NCI-H187 treated with DMSO at 0.1 percent for 48 hours (cell line): ENCODE measurements at regions not wholly inside any gene's neighbourhood (a gene's known extent, or its start where the extent isn't known, plus 50 kb on each side); places are given as distances from the start of the nearest gene placed in this dataset.
"Not testable (repeated sequence)": the region's sequence is repeated elsewhere in the genome, so short reads cannot be mapped to it uniquely, and the experiment has no call there.

Source experiments
- DNase-seq: peaks from one replicate; lab custom pipeline; 2025; lab: John Stamatoyannopoulos, UW

DNA sequence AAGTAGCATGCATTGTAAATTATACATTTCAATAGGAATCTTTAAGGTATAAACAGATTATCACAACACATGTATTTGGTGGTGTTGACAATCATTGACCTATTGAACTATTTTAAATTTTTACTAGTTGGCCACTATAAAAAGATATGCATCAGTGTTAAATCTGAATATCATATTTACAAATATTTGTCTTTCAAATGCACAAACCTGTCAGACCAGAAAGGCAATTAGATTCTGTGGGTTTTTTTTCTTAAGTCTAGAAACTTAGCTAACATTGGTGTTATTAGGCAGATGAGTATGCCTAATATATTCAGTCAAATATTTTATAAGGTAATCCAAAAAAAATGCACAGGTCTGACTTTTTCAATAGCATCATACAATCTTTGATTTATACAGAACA lies 241.4 kb upstream of the DGKB start:
- no peak for DNase-seq

DNA sequence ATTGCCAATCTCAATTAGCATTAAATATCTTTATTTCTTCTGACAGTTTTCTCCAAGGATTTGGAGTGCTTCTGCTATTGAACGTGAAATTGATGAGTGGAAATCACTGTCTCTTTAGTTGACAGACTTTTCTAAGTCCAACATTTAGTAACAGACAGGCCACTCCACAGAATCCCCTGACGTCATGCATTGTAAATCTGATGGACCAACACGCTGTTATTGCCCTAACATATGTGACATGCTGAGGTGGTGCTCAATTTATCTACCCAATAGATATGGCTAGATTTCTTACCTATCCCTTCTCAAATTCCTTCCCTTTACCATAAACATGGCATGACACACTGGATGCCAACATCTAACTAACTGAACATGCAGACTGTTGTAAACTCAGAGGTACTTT lies 240.6 kb upstream of the DGKB start:
- no peak for DNase-seq

DNA sequence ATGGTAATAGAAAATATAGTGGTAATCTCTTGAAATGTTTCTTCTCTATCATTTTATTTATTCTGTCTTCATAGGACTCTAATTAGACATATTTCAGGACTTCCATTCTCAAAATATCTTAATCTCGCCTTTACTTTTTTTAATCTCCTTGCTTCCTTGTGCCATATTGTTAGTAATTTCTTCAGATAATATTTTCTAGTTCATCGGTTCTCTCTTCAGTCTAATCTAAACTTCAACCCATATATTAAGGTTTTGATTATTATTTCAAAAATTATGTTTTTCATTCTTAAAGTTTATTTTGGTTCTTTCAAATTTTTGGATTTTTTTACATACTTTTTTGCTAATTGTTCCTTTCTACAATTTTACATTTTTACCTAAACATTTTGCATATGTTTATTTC lies 237.9 kb upstream of the DGKB start:
- no peak for DNase-seq

DNA sequence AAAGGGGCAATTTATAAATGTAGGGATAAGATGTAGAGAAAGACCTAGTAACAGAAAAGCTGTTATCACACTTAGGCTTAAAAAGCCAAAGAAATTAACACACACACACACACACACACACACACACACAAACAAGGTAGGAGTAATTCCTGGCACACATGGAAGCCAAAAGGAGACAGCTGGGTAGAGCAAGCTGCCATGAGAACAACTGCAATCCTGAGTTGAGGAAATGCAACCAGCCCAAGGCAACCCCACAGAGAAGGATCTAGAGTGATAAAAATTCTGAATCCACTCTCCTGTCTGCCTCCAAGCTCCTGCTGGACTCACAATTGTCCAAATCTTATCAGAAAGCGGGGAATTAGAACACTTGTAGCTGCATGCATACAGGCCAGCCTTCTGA lies 229.1 kb upstream of the DGKB start:
- no peak for DNase-seq

DNA sequence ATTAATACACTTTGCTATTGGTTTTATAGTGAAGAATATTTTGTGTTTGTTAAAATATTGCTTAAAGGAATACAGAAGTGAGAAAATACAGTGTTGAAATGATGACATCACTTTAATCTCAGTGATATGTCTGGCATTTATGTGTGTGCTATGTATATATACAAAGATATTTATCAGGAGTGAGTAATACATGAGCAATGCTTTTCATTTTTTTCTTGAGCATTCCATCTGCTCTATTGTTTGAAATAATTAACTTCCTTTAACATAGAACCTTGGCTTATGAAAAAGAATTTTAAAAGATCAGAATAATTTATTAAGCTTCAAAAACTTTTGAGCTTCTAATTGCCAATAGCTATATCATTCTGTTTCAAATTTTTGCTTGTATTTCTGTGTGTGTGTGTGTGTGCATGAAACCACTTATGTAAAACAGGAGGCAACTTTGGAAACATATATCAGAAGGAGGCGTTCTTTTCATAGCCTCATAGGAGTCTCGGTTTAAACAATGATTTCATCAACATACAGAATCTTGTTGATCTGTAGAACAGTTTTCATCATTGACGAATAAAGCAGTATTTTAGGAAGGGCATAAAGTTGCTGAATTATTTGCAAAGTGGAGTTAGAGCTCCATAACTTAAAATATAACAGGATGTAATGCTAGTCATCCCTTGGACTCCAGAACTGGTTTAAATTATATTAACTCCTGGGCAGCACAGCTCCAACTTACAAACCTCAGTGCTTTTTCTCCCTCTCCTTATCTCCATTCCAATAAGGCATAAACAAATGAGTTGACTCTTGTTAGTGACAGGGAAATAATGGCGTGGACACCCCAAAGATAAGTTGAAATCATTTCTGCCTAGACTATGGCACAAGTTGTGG lies 228.4 kb upstream of the DGKB start:
- DNase-seq, result no peak

DNA sequence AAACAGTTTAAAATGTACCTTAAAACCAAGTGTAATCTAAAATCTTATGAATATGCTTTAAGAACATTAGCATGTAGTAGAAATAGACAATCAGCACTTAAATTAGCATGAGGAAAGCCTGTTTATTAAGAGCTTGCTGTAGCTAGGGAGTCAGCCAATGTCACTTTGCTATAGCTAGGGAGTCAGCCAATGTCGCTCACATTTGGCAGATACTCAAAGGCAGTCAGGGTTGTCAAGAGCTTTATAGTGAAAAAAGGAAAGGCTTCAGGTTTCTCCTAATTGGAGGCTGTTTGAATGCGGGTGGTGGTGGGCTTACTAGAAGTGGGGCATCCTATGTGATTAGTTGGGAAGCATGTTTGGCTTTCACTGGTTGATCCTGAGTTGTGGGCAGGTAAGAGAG lies 226.2 kb upstream of the DGKB start:
- peak; percentile 36 for DNase-seq

DNA sequence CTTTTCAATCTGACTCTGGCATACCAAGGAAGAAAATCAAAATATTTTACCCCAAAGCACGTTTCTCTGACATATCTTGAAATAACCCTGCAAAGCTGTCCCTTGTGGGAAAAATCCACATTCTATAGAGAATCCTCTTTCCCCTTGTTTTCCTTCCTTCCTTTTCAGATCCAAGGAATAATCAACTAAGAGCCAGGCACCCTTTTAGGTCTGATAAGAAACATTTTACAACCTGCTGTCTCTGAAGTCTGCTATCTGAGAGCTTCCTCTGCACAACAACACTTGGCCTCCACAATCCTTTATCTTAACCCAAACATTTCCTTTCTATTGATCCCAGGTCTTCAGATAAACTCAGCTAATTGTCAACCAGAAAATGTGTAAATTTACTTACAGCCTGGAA lies 224.1 kb upstream of the DGKB start:
- DNase-seq, result not testable (repeated sequence)

DNA sequence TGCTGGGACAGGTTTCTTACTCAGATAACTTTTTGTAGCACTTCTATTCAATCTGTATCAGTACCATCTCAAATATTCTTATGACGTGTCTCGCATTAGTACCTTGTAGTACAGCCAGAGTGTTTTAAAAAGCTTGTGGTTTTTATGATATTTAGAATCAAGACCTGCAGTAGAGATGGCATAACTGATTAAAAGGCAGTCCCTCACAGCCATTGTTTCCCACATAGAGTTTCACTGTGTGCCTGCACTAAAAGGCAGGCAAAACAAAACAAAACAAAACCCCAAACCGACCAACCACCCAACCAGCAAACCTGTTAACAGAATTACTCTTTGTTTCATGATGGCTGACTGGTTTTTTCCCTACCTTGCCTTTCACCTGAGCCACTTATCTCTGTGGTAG lies 221.3 kb upstream of the DGKB start:
- no peak for DNase-seq

DNA sequence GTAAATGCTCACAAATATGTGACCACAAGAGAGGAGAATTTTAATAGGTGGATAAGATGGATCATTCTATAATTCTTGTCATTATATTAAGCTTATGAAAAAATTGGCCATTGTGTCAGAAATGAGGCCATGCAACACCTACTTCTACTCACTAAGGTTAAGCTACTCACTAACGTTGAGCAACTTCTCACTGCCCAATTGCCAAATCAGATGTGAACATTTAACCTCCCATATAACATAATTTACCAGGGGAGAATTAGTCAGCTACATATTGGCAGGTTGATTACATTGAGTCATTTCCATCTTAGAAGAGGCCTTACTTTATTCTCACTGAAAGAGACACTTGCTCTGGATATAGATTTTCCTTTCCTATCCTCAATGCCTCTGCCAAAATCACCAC lies 211.2 kb upstream of the DGKB start:
- DNase-seq, result no peak

DNA sequence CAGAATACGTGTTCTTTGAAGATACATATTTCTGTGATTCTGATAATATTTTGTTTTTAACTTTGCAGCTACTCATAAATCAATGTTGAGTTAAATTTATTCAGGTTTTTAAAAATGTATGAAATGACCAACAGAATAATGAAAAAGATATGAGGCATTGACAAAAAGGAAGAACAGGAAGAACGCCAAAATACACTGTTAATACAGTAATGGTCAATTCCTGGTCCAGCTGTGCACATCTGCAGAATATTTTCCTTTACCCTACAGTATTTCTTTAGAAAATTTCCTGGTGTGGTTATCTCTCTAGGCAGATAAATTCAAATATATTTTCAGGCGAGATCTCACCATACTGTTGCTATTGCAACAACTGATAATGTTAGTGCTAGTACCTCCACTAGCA lies 203.2 kb upstream of the DGKB start:
- no peak for DNase-seq

DNA sequence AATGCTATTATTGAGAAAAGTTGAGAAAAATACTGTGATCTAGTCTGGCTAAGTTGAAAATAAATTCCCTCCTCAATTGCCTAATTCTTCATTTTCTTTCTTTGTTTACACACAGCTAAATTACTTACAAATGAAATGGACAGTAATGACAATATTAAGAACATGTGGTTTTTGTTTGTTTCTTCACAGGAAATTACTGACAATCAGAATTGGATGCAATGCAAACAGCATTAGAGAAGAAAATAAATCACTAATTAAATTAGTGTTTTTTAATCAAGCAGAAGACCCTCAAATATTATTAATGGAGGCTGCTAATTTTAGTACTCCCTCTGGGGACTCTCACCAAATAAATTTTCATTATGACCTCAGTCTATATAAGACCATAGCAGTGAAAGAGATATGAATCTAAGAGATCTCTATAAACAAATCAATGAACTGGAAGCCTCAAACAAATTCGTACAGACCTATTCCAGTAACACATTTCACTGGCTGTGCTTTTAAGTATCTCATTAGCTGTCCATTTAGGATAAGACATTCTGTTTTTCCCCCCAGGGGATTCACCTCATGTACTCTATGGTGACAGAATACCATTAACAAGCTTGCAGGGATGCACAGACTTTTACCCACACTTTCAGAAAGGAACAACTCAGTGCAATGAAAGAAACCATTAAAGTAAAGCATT lies 202.0 kb upstream of the DGKB start:
- peak; percentile 41 for DNase-seq

DNA sequence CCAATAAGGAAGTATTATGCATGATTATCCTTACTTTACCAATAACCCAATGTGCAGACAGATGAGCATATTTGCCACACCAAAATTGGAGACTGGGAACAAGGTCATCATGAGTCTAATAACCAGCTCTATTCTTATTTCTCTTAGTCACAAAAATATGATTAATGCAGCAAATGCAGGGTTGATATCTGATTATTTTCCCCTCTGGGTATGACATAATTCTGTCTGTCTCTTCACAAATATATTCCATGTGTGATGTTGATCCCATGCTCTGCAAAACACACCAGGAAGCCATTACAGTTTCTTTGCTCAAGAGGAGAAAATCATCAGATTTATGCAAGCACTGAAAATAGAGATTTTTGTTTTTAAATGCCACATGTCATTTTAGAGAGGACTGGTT lies 196.5 kb upstream of the DGKB start:
- DNase-seq, result no peak

DNA sequence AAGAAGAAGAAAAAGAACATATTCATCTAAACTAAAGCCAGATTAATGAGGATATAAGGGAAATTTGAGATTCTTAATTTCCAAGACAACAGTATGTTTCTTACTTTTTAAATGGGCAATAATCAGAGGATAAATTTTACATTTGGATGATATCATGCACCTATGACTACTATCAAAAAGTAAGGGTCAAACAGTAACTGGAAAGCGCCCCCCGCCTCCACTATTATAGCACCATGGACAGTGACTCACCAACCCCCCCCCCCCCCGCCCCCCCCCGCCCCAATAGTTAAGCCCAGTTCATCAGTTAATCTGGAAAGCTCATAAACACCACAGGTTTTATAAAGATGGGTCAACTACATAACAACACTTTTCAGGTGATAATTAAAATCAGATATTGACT lies 194.3 kb upstream of the DGKB start:
- DNase-seq, result no peak

DNA sequence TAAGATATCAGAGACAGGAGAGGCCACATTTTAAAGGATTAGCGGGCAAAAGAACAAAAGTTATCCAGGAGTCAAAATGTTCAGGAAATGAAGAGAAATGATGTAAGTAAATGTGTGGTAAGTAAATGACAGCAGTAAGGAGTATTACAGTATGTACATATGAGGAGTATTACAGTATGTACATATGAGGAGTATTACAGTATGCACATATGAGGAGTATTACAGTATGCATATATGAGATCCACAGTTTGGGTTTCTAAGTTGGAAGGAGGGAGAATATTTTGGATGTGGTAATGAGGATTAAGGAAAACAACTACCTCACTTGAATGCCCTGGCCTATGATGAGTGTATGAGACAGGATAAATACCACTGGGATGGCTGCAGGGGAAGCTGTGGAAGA lies 192.4 kb upstream of the DGKB start:
- no peak for DNase-seq

DNA sequence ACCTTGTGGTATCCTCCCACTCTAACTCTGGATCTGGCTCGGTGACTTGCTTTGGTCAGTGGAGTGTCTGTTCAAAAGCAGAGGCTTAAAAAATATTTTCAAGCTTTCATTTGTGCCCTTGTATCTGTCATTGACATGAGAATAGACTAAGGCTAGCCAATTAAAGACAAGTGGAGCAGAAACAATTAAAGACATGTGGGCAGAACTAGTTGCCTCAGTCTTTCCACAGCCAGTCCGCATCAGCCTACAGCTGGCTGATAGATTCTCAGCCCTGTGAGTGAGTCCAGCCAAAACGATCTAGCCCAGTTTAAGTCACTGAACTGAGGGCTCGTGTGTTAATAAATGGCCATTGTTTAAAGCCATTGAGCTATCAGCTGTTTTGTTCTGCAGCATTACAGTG lies 185.2 kb upstream of the DGKB start:
- no peak for DNase-seq

DNA sequence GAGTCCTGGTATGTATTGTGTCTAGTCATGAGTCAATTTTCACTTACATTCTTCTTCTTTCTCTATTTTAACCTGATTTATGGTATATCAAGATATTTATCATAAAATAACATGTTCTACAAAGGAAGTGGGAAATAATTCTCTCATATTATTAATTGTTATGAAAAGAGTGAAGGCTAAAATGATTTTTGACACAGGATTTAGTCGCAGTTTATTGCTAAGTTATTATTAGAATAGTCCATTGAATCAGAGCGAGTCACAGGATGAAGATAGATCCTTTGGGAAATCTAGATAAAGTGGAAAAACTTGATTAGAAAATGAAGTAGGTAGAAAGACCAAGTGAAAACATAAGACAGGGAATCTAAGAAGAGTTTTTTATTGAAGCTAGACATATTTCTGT lies 184.3 kb upstream of the DGKB start:
- no peak for DNase-seq

DNA sequence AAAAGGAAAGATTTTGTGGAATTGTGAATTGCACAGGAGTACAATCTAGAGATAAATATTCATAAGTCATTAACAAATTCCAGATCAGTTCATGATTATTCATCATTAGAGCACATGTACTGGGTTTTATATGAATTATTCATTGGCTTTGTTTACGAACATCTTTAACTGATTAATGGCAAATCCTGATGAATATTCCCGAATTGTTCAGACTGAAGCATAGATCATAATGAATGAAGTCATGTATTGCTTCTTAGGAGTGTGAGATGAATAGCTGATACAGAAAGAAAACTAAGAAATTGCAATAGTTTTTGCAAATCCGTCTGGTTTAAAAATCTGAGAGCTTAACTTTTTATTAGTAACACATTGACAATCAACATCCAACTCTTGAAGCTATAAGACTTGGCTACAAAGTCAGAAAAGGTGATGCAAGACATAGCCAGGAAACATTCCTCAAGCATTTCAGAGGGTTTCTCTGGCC lies 183.6 kb upstream of the DGKB start:
- no peak for DNase-seq

DNA sequence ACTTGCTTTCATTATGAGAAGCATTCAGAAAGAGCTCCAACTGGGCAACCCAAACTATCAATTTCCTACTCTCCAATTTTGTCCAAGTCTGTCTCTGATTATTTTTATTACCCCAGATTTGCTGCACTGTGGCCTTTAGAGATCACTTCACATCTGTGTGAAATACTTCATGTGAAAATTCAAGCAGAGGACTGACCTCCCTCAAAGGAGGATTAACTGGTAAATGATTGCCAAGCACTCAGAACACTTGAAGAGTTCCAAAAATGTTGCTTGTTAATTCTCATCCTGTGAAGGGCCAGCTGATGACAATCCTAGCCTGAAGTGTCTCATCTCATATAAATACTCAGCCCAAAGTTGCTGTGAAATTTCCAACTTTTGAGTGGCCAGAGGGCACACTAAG lies 182.8 kb upstream of the DGKB start:
- DNase-seq, result no peak

DNA sequence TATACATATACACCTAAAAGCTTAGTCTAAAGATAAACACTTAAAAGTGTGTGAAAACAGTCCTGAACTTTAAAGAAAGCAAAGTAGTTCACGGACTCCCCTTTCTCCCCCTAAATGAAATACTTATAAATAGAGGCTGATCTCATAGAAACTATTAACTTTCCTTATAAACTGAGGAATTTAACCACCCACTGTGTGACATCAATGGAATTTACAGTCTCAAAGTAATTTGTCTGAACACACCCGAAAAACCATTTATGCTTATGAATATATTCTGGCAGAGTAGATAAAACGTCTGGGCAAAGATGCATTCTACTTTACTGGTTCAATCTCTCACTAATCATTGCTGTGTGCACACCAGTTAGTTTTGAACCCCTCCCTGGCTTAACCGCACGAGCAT lies 181.8 kb upstream of the DGKB start:
- no peak for DNase-seq

DNA sequence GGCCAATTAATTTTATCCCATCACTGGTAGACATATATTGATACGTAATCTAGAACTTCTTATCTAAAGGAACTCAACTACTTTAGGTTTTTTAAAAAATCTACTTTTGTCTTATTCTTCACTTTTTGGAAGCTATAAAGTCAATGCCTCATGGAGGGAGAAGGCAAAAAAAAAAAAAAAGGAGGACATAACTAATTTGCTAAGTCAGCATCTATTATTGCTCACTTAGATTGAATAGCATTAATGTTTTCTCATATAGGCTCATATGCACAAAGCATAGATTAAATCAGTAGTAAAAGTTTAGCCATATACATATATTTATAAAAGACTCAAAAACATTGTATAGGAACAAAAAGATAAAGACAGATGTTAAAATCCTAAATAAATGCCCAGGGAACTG lies 179.3 kb upstream of the DGKB start:
- no peak for DNase-seq

DNA sequence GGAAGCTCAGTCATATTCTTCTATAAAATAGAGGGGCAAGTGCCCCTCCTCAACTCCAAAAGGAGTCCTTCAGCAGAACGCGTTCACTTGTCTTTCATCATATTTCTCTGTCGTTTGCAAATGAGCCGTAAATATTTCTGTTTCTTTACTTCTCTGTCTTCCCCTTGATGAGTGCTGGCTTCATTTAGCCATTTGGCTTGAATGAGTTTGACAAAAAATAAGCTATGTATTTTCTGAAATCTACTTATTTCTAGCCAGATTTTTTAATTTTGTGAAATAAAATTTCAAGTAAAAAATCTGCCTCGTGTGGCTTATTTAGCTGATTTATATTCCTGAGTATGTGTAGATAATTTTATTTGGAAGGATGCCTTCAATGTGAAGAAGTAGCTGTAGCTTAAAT lies 170.8 kb upstream of the DGKB start:
- DNase-seq, result no peak

DNA sequence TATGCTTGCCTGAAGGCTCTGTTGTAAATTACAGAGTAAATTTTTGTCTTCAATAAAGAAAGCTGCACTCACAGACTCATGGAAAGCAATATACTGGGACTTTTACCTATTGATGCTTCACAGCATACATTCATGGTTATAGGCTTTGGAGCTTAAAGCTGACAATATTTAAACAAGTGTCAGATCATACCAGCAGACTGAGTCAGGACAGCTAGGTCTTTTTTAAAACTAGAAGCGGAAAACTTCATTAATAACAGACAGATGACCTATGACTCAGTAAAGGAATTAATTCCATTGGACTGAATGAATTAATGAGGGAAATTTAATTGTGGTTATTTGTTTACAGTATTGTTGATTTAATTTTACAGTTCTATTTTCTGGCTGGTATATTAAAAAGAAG lies 165.8 kb upstream of the DGKB start:
- no peak for DNase-seq

DNA sequence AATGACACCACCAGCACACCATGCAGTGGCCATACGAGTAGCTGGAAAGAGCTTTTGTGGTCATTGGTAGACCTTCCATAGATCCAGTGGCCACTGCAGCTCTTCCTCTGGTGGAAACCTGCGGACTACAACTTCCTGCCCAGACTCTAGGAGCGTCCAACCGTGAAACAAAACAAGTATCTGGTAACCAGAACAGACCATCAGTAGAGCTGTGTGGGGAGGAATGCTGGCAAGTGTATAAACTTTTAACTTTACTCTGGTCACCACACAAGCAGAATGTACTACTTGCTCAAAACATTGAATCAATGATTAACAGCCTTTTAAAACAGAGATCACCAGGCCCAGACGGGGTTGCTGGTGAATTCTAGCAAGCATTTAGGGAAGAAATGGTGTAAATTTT lies 154.7 kb upstream of the DGKB start:
- no peak for DNase-seq

DNA sequence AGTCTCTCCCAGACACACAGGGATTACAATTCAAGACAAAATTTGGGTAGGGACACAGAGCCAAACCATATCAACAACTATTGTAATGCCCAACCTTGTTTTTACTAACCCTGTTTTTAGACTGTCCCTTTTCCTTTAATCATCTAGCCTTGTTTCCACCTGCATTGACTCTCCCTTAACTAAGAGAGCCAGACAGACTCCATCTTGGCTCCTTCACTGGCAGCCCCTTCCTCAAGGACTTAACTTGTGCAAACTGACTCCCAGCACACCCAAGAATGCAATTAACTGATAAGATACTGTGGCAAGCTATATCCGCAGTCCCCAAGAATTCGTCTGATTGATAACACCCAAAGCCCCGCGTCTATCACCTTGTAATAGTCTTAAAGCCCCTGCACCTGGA lies 151.8 kb upstream of the DGKB start:
- not testable (repeated sequence) for DNase-seq
